Right kidney (tissue), 1 donor: ENCODE measurements at regions not wholly inside any gene's neighbourhood (a gene's known extent, or its start where the extent isn't known, plus 50 kb on each side); places are given as distances from the start of the nearest gene placed in this dataset.
A peak's percentile ranks its signal among the peaks of the same experiment; 100 is the strongest.

Experiments
- DNase-seq: peaks from one replicate; pipeline ENCODE4 v3.0.0-alpha.2; 2016

DNA sequence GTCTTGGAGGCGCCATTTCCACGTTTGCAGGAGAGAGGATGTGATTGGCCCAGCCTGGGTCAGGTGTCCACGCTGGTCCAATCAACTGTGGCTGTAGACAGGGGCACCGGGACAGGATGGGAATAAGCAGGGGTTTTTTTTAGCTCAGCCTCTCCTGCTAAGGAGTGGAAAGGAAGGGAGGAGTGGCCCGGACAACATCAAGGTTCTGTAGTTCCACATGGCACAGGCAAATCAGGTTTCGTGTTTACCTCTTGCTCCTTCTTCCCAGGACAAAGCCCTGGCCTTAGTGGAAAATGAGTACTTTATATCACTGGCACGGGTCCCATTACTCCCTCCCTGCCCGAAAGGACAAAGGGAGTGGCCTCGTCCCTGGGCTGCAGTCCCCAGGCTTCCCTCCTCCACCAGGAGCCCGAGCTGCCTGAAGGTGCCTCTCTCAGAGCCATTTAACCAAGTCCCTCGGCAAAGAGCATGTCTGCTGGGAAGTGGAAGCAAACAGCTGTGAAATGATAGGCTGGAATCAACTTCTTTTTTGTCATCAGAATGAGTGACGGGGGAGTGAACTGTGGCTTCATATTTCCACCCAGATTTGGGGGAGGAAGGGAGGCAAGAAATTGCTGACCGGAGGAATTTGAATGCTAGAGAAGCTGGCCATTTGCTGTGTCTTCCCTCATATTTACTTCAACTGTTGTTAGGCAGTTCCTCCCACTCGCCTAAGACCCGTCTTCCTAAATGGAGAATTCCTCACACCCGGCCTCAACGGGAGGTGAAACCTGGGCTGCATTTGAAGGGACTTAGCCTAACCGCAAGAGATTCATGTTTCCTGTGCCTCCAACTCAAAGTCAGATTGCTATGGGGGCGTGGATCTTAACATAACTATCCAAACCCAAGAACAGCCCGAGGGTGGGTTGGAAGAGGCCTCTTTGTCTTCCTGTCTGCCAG, 84.9 kb upstream of the SLC44A3 start:
- DNase-seq: peak; percentile 69

DNA sequence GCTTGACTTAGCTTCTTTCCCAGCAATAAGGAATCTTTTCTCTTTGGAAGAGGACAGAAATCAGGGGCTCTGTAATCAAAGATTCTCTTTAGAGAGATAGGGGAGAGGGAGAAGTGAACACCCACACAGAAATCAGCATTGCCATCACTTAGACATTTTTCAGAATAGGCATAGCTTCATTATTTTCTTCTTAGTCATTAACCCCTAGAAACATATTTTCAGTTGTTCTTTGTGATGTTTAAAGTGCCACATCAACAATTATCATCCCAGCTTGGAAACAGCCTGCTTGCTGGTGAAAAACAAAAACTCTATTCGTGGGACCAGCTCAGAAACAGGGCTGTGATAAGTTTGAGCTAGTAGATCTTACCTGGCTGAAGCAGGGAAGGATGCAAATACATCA, 88.3 kb upstream of the SLC44A3 start:
- DNase-seq: no peak

GRCh38 chr1:94730450-94730849, 89.7 kb upstream of the SLC44A3 start:
- no peak for DNase-seq

DNA sequence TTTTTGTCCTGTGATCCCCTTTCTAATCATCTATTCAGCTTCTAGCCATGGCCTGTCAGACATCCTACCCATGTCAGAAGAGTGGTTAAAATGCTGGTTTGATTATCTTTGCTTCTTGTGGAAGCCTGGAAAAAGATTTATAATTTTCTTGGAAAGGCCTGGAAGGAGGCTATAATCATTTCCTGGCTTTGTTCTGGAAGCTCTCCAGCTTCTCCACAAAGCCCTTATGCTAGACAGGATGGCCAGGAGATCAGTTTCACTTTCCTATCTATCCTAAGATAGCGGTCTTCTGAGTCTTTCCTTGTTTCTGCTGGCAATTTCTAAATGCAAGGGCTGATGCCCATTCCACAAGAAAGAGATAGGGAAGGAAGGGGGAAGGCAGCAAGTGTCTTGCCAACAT, 90.9 kb upstream of the SLC44A3 start:
- DNase-seq: no peak

DNA sequence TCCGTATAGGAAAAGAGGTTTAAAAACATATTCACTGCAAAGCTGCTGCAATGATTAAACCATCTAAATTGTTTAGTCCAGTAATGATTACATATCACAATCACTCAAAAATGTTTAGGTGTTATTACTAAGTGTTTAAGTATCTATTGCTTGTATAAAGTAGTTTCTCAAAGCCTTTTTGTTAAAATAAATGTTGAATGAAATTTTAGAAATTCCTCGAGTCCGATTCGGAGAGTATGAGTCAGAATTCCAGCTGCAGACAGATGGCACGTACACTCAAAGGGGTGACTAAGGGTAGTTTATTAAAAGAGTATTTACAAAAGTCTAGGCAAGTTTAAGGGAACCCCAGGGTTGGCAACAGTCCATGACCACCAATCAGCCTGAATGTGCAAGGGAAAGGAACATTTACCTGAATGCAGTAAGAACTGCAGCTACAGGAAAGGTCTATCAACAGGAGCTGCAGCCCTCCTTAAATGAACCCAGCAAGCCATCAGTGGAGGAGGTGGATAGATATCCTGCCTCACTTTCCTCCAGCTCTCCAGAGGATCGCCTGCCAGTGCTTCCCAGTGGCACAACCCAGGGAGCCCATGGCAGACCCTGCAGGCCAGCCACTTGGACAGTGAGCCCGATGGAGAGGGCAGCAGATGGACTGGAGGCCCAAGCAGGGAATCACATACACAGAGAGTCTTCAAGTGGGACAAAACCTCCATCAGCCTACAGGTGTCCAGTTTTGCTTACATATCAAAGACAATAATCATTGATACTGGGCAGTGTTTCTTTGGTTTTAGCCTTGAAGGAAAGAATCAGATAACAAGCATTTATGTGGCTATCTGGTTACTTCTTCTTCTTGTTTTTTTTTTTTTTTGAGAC, 92.1 kb upstream of the SLC44A3 start:
- no peak for DNase-seq

DNA sequence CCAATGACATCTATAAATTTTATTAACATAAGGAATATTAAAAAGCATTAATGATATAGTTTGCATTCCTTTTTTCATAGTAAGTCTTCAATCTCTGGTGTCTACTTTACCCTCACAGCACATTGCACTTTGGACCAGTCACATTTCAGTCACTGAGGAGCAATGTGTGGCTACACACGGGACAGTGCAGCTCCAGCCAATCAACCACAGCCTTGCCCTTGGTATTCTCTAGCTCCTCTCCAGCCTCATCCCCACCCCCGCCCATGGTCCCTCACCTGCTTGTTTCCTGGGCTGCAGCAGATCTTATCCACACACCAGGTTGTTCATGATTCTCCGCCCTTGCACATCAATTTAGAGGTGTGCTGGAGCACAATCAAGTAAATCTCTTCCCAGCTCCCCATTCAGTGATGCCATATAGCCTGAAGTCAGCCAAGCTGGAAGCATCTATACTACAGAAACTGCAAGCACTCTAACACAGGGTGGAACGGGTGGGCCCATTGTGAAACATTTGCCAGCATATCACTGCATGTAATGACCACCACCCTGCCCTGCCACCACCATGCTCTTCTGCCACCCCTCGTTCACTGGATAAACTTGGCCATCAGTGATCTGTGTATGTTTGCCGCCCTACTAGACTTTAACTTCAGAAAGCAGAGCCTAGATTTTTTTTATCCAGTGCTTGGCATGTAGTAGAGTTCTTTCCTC, 93.0 kb upstream of the SLC44A3 start:
- DNase-seq: no peak

GRCh38 chr1:94725566-94725965, 94.6 kb upstream of the SLC44A3 start:
- no peak for DNase-seq

DNA sequence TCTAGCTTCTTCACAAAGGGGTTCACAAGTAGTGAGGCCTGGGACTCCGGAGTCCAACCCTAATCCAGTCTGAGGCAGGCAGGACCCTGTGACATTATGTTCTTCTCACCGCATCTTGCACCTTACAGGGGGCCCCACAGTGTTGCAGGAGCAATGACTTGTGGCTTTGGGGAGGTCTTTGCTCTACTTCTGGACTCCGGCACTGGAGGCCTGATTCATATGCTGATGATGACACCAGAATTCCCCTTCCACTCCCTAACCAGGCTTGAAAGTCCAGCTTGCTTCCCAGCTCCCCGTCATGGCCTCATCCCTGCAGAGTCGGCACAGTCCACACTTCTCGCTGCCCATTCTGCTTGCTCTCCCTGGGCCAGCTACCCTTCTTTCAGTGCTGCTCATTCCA, 96.3 kb upstream of the SLC44A3 start:
- no peak for DNase-seq

DNA sequence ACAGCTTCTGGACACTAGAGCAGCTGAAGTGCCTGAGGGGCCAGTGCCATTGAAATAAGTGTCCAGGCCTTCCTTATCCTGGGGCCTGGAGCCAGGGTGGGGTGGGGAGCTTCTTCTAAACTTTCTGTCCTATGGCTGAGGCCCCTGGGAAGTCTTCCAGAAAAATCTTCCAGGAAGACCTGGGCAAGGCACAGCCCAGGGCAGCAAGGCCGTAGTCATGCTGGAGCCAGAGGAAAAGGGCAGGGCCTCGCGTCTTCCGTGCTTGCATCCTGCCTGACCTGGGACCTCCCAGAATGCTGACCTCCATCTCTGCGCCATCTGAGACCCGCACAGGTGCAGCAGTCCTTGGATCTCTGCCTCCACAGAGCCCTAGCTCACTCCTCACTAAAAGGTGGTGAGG, 96.7 kb upstream of the SLC44A3 start:
- DNase-seq: no peak

DNA sequence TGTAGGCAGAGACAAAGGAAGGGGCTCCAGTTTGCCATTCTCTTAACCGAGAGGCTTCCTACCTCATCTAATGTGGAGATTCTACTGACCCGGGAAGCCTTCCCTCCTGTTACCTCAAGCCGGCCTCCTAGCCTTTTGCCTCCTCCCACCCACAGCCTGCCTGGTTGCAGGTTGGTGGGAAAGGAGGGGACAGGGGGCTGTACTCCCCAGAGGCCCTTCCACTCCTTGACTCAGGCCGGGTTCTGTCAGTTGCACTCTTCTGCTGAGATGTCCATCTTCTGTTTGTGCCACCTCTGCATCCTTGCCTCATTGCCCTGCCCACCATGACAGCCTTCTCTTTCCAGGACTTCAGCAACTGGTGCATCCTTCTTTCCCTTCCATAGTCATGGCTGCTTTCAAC, 98.0 kb upstream of the SLC44A3 start:
- DNase-seq: no peak

GRCh38 chr1:94721240-94721639, 98.9 kb upstream of the SLC44A3 start:
- DNase-seq: no peak

DNA sequence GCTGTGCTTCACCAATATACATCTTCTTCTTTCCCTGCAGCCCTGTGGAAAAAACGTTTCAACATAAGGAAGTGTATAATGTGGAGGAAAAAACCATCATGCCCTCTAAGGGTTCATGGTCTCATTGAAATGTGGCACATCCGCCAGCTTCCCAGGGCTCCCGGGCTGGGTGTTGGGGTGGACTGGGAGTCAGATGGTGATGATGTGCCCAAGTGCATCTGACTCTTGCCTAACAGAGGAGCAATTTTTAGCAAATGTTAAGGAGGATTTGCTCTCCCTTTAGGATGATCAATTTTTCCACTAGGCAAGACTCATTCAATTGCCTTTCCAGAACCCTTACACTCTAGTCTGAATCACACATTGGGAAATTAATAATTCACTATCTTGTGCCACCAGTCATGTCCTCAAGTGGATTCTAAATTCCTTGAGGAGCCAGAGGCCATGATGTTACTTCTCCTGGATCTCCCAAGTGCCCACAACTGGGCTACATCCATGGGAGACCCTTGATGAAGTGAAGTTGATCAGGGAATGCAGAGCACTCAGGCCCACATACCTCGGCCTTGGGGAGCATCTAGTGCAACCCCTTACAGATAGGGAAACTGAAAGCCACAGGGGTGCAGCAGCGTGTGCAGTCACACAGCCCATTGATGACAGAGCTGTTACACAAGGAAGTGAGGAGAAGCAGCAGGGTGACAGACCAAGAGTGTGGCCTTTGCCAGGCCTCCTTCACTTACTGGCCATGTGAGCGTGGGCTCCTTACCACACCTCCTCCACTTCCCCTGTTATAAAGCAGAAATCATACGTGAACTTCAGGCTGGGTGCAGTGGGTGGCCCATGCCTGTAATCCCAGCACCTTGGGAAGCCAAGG, 100.0 kb upstream of the SLC44A3 start:
- DNase-seq: no peak

DNA sequence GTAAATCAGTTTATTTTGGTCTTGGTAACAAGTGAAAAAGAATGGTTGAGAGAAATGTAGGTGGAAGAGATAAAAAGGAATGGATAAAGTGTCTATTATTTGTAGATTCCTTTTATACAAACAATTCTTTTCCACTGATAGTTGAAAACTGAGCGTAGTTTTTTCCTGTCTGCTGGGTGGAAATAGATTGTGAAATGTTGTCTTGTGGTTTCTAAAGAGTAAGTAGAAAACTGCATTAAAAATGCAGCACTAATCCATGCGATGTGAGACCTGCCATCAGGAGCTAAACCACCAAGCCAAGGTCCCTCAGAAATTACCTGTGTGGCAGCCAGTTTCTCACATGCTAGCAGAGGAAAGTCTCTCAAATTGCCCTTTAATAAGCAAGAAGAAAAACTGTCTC, 103.2 kb upstream of the SLC44A3 start:
- DNase-seq: no peak

GRCh38 chr1:94715321-94715720, 104.8 kb upstream of the SLC44A3 start:
- DNase-seq: no peak

DNA sequence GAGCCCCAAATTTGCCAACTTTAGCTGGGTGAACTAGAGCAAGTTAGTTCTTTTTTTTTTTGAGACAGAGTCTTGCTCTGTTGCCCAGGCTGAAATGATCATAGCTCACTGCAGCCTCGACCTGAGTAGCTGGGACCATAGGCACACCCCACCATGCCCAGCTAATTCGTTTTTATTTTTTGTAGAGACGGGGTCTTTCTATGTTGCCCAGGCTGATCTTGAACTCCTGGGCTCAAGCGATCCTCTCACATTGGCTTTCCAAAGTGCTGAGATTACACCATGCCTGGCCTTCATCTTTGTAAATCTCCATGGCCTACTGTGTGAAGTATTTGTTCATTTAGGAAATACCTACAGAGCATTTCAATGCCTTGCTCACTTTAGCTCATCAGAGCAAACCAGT, 105.6 kb upstream of the SLC44A3 start:
- no peak for DNase-seq

DNA sequence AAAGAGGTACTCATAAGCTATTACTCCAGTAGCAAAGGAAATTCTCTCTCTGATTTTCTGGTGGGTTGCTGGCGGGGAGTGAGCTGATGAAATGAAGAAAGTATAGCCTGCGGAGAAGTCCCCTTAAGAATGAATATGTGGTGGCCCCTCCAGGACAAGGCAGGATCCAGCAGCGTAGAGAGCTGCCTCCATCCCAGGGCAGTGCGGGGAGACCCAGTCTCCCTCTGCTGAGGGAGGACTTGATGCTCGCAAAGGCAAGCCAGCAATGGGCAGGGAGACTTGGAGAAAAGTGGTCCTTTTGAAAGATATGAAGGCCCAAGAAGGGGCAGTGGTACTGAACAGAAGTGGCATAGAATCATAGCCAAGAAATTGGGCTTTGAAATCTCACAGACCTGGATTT, 106.0 kb upstream of the SLC44A3 start:
- no peak for DNase-seq

GRCh38 chr1:94713472-94714141, 106.5 kb upstream of the SLC44A3 start:
- DNase-seq: no peak

DNA sequence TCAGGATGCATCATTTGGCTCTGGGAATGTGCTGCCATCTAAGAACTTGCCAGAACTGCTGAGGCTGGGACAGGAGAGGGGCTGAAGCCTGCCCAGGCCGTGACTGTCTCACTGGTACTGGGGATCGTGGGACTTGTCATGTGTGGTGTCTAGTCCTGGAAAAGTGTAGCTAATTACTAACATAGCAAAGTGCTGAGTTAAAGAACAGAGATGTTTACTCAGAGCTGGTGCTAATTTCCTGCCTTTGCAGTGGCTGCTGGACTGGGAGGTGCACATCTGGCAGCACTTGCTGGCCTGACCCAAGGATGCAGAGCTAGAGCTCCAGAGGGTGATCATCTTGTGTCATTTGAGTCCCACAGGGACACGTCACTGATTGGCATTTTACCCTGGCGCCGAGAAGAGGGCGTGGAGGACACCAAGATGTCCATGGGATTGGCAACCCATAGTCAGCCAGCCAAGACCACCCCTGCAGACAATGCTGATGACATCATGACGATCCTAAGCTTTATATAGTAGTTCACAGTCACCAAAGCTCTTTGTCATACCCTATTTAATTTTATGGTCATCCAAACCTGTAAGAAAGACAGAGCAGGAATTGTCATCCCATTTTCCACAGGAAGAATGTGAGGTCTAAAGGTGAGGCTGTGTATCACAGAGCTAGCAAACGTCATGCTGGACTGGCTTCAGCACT, 110.1 kb upstream of the SLC44A3 start:
- no peak for DNase-seq

- DNase-seq: no peak
Measured at GRCh38 chr1:94708811-94709210, 111.3 kb upstream of the SLC44A3 start.

- no peak for DNase-seq
Measured at GRCh38 chr1:94708299-94708685, 111.9 kb upstream of the SLC44A3 start.
